GM23338 (cell line): ENCODE measurements at regions not wholly inside any gene's neighbourhood (a gene's known extent, or its start where the extent isn't known, plus 50 kb on each side); places are given as distances from the start of the nearest gene placed in this dataset.

ENCODE experiments used
- NANOG ChIP-seq: IDR thresholded peaks from 2 replicates; pipeline ENCODE4 v1.6.1; 2016; ENCODE audit warnings: antibody characterized with exemption, borderline replicate concordance
- POLR2AphosphoS5 ChIP-seq: IDR thresholded peaks from 2 replicates; pipeline ENCODE4 v1.6.1; 2016; ENCODE audit warnings: antibody characterized with exemption, low read depth
- ZNF331 ChIP-seq: fragments of 250-450 bp; sonication (Bioruptor Pico); IDR thresholded peaks from 2 replicates; pipeline ENCODE4 v1.5.0; 2020; ENCODE audit warnings: low read depth, mild to moderate bottlenecking, moderate library complexity
- TF ChIP-seq, protein P1 (sequence below): fragments of 250-450 bp; sonication (Bioruptor Pico); IDR thresholded peaks from 2 replicates; pipeline ENCODE4 v1.5.0; 2020; ENCODE audit warnings: mild to moderate bottlenecking, moderate library complexity
- TF ChIP-seq, protein P2 (sequence below): IDR thresholded peaks from one replicate; pipeline ENCODE4 v1.6.1; 2018; ENCODE audit warnings: antibody characterized with exemption; ENCODE audit not compliant: unreplicated experiment

DNA sequence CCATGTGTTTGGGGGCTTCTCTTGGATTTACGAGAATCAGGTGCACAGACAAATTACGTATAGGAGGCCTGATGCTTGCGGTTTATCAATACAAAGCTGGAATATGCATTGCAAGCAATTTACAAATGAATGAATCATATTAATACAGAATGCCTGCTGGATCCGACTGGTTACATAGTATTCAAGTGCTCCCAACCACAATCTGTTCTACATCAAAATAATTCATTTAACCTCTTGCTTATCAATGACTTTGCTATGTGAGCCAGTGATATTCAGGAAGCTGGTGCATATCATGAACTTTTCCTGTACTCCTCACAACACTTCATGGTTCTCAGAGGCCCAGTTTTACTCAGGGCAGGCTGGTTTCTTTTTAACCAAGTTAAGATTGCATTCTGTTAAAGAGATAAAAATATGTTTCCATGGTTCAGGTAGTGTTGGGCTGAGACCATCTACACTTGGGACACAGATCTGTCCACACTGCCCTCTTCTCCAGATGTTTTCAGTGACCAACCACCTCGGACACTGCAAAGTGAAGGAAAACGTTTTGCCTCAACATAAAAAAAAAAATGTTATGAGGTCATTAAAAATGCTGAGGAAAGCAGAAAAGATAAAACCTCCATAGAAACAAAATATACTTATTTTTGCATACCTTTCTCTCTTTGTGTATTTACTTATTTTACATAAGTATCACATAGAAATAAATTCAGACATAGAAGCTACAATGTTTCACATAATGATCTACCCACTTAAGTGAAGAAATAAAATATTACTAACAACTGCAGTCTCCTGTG, 200.1 kb upstream of the VCX3A start (continued):
- TF ChIP-seq, protein P1, sequence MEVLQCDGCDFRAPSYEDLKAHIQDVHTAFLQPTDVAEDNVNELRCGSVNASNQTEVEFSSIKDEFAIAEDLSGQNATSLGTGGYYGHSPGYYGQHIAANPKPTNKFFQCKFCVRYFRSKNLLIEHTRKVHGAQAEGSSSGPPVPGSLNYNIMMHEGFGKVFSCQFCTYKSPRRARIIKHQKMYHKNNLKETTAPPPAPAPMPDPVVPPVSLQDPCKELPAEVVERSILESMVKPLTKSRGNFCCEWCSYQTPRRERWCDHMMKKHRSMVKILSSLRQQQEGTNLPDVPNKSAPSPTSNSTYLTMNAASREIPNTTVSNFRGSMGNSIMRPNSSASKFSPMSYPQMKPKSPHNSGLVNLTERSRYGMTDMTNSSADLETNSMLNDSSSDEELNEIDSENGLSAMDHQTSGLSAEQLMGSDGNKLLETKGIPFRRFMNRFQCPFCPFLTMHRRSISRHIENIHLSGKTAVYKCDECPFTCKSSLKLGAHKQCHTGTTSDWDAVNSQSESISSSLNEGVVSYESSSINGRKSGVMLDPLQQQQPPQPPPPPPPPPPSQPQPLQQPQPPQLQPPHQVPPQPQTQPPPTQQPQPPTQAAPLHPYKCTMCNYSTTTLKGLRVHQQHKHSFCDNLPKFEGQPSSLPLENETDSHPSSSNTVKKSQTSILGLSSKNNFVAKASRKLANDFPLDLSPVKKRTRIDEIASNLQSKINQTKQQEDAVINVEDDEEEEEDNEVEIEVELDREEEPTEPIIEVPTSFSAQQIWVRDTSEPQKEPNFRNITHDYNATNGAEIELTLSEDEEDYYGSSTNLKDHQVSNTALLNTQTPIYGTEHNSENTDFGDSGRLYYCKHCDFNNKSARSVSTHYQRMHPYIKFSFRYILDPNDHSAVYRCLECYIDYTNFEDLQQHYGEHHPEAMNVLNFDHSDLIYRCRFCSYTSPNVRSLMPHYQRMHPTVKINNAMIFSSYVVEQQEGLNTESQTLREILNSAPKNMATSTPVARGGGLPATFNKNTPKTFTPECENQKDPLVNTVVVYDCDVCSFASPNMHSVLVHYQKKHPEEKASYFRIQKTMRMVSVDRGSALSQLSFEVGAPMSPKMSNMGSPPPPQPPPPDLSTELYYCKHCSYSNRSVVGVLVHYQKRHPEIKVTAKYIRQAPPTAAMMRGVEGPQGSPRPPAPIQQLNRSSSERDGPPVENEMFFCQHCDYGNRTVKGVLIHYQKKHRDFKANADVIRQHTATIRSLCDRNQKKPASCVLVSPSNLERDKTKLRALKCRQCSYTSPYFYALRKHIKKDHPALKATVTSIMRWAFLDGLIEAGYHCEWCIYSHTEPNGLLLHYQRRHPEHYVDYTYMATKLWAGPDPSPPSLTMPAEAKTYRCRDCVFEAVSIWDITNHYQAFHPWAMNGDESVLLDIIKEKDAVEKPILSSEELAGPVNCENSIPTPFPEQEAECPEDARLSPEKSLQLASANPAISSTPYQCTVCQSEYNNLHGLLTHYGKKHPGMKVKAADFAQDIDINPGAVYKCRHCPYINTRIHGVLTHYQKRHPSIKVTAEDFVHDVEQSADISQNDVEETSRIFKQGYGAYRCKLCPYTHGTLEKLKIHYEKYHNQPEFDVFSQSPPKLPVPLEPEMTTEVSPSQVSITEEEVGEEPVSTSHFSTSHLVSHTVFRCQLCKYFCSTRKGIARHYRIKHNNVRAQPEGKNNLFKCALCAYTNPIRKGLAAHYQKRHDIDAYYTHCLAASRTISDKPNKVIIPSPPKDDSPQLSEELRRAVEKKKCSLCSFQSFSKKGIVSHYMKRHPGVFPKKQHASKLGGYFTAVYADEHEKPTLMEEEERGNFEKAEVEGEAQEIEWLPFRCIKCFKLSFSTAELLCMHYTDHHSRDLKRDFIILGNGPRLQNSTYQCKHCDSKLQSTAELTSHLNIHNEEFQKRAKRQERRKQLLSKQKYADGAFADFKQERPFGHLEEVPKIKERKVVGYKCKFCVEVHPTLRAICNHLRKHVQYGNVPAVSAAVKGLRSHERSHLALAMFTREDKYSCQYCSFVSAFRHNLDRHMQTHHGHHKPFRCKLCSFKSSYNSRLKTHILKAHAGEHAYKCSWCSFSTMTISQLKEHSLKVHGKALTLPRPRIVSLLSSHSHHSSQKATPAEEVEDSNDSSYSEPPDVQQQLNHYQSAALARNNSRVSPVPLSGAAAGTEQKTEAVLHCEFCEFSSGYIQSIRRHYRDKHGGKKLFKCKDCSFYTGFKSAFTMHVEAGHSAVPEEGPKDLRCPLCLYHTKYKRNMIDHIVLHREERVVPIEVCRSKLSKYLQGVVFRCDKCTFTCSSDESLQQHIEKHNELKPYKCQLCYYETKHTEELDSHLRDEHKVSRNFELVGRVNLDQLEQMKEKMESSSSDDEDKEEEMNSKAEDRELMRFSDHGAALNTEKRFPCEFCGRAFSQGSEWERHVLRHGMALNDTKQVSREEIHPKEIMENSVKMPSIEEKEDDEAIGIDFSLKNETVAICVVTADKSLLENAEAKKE = no peak
- no peak for TF ChIP-seq ZNF331 (CRISPR knock-in tag)
- TF ChIP-seq NANOG = no peak
- no peak for TF ChIP-seq POLR2AphosphoS5
- TF ChIP-seq, protein P2, sequence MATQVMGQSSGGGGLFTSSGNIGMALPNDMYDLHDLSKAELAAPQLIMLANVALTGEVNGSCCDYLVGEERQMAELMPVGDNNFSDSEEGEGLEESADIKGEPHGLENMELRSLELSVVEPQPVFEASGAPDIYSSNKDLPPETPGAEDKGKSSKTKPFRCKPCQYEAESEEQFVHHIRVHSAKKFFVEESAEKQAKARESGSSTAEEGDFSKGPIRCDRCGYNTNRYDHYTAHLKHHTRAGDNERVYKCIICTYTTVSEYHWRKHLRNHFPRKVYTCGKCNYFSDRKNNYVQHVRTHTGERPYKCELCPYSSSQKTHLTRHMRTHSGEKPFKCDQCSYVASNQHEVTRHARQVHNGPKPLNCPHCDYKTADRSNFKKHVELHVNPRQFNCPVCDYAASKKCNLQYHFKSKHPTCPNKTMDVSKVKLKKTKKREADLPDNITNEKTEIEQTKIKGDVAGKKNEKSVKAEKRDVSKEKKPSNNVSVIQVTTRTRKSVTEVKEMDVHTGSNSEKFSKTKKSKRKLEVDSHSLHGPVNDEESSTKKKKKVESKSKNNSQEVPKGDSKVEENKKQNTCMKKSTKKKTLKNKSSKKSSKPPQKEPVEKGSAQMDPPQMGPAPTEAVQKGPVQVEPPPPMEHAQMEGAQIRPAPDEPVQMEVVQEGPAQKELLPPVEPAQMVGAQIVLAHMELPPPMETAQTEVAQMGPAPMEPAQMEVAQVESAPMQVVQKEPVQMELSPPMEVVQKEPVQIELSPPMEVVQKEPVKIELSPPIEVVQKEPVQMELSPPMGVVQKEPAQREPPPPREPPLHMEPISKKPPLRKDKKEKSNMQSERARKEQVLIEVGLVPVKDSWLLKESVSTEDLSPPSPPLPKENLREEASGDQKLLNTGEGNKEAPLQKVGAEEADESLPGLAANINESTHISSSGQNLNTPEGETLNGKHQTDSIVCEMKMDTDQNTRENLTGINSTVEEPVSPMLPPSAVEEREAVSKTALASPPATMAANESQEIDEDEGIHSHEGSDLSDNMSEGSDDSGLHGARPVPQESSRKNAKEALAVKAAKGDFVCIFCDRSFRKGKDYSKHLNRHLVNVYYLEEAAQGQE = no peak
